ENCODE measurements at regions not wholly inside any gene's neighbourhood (a gene's known extent, or its start where the extent isn't known, plus 50 kb on each side); places are given as distances from the start of the nearest gene placed in this dataset.

DNA sequence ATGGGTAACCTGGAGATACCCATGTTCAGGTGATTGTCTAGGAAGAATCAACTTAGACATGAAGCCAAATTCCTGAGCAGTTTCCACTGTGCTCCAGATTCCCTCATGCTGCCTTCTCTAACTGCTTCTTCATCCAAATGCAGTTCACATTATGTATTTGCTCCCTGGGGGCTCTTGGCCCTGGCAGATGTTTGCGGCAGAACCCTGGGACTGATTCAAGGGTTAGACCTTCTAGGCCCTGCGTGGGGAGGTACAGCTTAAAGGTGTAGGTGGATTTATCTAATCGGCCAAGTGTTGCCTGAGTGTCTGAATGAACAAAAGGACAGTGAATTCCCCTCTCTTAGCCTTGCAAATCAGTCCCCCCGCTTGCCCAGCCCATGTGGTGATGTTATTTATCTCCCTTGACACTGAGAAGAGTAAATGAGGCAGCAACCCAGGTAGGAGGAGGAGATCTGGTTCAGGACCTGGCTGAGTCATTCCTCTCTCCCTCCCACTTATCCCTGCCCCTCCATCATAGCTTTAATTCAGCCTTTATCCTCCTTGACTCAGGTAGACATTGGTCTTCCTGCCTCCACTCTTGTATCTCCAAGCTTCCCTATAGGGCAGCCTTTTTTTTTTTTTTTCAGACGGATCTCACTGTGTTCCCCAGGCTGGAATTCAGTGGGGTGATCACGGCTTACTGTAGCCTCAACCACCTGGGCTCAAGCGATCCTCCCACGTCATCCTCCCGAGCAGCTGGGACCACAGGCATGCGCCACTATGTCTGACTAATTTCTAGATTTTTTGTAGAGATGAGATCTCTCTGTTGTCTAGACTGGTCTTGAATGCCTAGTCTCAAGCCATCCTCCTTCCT lies 54.8 kb downstream of the MAGEF1 start:
- no peak for TF ChIP-seq CTCF (conservative IDR thresholded peaks at IDR 0.05; ENCODE audit: low read depth, low read length)
- no peak for TF ChIP-seq EZH2 (IDR thresholded peaks at IDR 0.05; ENCODE audit: low read length, unreplicated experiment)
